ENCODE measurements at regions not wholly inside any gene's neighbourhood (a gene's known extent, or its start where the extent isn't known, plus 50 kb on each side); places are given as distances from the start of the nearest gene placed in this dataset.

DNA sequence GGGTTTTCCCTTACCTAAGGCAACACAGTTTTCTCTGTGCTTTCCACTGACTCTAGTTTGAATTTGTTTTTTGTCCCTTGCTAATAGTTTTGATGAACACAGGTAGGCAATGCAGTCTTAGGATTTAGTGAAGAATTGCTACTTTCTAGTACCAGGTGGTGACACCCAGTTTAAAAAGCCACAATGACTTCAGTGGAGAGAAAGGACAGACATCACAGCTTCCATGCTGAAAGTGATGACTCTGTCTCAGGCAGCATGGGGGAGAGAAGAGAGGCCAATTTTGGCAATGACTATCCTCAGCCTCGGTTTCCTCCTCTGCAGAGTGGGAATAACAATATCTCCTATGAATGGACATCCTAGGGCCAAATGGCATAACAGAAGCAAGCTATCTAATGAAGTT is 118.8 kb downstream of the AXIN2 start:
- no peak for DNase-seq

DNA sequence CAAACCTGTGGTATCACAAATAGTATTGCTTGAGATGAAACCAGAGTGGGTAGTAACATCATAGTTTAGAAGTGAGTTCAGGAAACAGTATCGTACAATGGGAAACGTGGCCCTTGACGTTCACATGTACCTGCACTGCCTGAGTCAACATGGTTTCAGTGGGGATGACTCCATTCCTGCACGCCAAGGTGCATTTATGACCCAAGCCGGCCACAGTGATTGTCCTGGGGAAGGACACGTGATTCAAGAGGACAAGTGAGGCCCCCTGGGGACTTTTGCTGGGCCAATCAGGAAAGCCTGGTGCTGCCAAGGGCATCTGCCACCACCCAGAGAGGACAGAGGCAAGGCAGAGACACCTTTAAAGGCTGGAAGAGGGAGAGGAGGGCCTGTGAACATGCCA is 119.2 kb downstream of the AXIN2 start:
- DNase-seq, result no peak

DNA sequence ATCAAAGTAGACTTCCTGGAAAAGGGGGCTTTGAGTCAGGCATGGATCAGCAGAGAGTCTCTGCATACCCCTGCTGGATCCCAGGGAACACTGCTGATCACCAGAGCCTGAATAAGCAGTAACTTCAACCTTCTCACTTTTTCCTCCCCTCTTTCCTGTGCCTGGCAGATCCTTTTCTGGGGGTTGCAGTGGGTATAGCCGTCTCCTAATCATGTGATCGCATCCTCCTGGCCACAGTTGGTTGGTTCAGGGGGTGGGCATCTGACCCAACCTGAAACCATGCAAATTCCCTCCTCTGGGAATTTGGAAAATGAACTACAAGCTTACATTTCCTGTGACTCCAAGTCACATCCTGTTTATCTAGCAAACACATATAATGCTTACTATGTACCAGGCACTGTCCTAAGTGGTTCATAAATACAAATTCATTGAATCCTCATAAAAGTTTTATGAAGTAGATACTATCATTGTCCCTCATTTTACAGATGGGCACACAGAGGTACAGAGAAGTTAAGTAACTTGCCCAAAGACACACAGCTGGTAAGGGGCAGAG is 120.3 kb downstream of the AXIN2 start:
- DNase-seq, result no peak

DNA sequence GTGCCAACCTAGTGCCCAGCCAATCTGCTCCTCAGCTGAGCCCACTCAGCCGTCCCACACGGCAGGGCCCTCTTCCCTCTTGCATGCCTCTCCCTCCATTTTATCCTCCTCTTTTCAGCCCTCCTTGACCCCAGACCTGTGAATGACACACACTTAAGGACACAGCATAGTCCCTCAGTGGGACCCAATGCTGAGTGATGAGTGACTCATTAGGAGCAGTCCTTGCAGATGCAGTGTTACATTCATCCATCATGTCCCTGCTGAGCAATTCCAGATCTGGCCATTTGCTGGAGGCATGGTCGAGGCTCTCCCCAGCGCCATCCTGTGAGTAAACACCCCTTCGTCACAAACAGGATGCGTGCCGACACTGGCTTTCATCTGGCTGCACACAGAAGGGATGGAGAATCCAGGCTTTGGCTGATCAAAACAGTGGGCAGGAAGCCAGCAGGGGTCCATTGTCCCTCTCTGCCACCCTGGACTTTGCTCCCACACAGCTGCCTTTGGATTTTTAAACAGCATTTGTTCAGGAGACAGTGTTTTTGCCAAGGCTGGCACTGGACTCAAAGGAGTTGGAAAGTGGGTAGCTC is 122.6 kb downstream of the AXIN2 start:
- DNase-seq, result no peak

DNA sequence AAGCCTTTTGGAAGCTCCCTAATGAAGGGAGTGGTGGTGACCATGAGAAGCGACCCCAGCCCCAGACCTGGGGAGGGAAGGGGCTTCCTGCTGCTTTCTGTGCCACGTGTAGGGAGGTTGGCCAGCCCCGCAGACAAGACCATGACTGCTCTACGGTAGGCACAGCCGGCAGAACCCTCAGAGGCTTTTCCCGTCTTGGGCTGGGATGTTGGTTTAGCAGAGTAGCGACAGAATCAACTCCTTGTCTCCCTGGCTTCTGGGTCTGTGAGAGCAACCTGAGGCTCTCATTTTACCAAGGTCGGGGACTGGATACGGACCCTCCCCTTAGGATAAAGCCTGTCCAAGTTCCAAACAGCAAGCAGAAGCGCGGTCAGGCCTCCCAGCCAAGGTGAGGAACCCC is 123.3 kb downstream of the AXIN2 start:
- DNase-seq, result no peak

DNA sequence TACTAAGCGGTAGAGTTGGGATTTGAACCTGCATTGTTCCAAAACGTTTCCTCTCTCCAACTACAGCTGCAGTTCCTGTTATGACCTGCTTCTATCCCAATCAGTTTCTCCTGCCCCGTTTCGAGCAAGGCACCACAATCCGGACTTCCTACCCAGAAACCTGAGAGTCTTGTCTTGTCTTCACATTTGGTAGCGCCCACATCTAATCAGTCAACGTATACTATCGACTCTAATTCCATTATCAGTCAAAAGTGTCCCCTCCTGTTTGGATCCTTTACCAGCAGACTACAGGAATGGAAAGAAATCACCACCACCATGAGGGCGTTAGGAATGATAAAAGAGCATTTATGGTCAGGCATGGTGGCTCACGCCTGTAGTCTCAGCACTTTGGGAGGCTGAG is 124.6 kb downstream of the AXIN2 start:
- DNase-seq, result no peak

DNA sequence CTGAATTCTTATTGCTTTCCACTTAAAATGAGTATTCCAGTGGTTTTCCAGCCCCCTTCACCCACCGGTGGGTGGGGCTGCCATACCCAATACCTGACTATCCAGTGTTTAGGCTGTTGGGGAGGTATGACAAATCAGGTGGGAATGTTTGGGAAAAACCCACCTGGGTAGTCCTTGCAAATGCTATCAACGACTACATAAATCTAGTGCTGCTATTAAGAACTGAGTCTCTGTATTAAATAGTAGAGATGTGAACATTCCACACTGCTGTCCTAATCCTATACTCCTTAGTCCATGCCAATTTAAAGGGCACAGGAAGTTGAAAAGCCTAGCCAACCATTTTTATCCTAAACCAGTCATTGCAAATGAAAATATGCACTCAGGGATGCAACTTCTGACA is 126.6 kb downstream of the AXIN2 start:
- no peak for DNase-seq

DNA sequence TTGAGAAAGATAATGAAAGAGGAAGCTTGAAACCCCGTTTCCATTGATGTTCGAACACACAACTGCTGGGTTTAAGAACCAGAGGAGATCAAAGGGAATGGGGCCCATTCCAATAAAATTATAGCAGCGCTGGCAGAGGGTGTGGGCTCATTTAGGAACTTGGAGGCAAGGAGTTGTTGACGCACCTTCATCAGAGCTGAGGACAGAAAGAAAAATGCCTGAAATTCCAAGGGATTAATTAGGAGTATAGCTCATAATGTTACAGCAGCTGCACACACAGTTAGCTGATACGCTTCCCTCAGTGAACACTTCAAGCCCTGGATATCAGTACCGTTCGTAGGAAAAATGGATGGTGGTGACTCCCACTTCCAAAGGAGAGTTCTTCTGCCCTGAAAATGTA is 127.2 kb downstream of the AXIN2 start:
- no peak for DNase-seq

DNA sequence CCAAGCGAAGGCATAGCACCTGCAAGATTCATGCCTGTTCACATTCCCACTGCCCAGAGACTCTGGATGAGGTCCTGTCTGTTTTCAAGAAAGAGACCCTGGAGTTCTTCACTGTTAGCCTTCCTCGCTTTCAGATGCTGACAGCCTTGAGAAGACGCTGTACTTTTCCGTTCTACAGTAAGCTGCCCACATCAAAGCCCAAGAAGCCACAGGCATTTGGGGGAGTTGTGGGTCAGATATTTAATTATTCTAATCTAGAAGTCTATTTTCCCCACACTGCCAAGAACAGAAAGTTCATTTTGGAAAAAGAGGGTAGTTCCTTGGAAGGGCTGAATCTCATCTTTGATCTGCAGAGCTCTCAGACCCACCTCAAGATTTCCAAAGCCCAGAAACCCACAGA is 127.9 kb downstream of the AXIN2 start:
- DNase-seq, result no peak

DNA sequence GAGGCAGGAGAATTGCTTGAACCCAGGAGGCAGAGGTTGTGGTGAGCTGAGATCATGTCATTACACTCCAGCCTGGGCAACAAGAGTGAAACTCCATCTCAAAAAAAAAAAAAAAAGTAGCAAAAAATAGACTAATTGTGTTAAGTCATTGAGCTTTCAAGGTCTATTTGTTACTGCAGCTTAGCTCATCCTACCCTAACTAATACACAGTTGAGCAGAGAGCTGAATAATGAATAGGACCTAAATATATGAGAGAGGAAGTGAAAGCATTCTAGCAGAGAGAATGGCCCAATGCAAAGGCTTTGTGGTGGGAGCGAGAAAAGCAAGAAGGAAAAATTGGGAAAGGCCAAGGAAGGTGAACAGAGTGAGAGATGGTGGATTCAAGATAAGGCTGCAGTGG is 128.3 kb downstream of the AXIN2 start:
- DNase-seq, result no peak

DNA sequence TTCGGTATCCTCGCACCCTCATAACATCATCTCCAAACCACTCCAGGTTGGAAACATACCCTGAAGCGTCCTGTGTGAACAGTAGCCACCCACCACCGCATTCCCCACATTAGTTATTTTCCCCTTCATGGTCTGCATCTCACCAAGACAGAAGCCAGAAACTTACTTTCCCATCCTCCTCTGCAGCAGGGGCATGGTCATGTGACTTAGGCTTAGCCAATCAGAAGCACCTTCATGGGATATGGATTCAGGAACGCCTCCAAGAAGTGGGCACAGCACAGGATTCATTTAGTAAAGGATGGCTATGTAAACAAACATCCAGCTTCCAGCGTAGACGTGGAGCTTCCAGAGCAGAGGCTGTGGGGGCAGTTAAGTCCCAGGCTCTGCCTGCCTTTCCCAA is 130.3 kb downstream of the AXIN2 start:
- no peak for DNase-seq

DNA sequence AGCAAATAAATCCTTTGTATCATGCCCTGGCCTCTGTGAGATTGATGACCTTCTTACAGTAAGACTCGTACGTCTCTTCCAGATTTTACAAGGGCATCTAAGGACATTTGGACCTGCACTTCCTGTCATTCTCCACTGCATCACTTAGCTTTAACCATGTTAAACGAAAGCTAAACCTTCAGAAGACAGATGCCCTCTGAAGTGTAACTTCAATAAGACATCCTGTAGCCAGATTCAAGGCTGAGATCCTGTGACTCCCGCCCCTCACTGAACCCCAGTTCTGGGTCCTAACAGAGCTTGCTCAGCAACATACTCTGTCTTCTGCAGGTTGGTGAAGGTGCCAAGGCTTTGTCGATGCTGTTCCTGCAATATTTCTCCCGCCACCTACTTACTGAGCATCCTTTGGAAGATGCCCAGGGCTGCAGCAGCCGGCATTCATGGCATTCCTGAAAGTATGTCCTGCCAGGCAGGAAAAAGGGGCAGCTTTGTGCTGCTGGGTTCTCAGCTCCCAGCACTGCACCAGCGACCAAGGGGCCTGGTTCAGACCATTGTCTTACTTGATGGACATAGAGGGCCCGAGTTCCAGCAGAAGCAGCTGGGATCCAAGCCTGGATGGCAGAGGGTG is 131.1 kb downstream of the AXIN2 start:
- DNase-seq, result no peak

DNA sequence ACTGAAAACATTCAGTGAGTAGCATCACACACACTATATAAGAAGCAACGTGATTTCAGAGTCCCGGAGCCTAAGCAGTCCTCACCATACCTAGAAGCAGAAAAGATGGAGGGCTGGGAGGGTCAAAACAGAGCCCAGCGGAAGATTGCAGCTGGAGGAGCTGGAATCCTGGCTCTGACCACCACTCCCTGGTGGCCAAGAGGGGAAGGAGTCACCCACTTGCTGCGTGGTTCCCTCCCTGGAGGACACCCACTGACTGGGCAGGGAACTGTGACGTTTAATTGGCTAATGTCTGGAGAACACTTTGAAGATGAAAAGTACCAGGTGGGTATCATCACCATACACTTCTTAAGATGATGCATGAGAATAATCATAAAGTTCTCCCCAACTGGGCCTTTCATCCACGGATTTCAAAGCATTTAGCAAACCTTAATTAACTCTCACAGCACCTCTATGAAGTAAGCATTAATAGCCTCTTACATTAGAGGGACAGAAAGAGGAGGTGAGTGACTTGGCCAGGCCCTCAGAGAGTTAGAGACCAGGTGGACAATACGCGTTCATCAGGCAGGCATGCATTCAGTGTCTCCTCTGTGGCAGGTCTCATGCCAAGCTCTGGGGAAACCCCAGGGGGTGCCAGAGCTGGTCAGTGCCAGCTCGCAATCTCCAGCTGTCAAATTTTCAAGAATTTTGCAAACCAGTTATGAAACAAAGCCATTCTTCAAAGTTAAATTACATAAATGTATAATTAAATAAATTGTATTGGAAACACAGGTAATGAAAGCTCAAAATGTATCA is 137.9 kb downstream of the AXIN2 start:
- no peak for DNase-seq

DNA sequence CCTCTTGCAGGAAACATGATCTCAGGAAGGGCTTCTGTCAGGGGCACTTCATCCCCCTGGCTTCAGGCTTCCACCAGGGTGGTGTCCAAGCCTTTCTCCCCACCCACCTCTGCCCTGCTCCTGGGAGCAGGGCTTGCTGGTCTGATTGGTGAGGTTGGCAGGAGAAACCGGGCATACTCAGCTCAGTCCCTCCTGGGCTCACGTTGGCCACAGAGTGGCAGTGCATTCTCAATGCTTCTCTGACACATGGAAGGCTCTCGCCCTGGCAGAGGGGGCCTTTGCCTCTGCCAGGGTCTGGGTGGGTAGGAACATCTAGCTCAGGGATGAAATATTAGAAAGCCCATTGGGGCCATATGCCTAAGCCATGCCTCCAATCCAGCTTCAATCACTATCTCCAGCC is 142.8 kb downstream of the AXIN2 start:
- DNase-seq, result no peak

DNA sequence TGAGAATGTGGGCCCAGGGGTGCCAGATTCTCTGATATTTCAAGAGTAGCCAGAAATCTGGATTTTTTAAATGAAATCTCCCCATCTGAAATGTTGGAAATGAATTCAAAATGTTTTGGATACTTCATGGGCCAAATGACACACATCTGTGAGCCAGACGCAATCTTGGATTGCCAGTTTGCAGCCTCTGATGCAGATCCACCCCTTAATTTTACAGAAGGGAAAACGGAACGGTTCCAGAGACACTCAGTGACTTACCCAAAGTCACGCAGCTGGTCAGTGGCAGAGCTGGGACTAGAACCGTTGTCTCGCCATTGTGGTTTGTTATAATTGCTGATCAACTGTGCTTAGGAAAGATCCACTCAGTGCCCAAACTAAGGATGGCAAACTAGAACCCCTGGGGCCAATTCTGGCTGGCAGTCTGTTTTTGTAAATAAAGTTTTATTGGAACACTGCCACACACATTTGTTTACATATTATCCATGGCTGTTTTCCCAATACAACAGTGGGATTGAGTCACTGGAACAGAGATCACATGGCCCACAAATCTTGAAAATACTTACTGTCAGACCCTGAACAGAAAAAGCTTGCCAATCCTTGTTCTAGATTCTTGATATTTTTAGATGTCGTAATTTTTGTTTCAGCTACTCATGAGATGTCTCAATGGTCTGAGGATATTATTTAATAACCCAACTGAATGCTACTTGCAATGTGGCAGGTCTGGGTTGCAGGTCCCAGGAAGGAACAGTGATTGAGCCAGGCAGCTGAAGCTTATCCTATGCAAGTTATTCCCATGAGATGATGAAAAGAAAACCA is 143.8 kb downstream of the AXIN2 start:
- no peak for DNase-seq

DNA sequence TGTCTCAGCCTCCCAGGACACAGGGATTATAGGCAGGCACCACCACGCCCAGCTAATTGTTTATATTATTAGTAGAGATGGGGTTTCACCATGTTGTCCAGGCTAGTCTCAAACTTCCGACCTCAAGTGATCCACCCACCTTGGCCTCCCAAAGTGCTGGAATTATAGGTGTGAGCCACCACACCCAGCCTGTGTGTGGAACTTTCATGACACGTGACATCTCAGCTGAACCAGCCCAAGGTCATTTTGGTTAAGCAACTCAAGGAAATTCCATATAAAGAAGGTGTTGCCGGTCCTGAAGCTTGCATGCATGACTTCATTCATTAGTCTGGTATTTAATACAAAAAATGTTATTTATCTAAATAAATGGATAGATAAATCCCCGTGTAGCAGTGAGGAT is 145.5 kb downstream of the AXIN2 start:
- no peak for DNase-seq

DNA sequence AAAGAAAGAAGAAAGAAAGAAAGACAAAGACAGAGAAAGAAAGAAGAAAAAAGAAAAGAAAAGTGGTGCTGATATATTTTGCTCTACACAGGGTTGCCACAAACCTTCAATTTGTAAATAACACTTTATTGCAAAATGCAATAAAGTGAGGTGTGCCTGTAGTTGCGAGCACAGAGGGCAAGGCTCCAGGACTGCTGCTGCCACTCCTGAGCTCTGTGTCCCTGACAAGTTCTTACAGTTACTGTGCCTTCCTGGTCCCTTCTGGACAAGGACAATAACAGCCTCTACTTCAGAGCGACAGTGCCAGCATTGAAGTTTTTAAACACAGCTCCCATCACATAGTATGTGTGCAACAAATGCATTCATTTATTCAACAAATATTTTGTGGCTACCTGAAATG is 148.1 kb downstream of the AXIN2 start:
- no peak for DNase-seq

DNA sequence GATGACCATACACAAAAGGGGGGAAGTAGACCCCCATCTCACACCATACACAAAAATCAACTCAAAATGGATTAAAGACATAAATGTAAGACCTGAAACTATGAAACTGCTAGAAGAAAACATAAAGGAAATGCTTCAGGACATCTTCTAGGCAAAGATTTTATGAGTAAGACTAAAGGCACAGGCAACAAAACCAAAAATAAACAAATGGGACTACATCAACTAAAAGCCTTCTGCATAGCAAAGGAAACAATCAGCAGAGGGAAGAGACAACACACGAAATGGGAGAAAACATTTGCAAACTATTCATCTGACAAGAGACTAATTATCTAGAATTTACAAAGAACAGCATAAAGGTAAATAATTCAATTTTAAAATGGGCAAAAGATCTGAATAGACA is 152.1 kb downstream of the AXIN2 start:
- no peak for DNase-seq

DNA sequence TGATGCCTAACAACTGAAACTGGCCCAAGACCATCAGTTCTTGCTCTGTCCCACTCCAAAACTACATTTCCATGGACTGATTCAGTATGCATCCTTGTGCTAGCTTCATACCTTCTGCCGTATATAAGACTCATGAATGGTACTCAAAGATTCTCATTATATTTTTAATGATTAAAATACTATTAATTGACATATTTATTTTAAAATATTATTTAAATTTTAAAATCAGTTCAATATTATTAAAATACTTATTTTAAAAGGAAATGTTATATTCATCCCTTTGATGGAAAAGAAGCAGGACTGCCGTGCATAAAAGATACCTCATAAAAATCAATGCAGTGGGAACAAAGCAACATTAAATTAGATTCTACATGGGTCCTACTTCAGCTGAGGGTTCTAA is 153.4 kb downstream of the AXIN2 start:
- no peak for DNase-seq

DNA sequence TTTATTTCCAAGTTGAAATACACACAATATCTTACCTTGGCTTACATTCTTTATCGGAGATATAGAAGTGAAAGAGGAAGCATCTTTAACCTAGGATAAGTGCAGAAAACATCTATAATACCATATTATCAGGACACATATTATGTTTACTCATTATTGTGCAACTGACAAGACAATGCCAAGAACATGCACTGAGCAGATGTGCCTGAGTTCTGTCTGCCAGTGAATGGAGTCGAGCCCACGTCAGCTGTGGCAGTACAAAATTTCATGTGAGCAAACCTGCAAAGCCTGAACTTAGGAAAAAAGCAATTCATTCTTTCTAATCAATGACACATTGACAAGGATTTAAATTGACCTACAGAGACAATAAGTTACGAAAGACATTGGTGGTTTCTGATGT is 154.4 kb downstream of the AXIN2 start:
- no peak for DNase-seq

DNA sequence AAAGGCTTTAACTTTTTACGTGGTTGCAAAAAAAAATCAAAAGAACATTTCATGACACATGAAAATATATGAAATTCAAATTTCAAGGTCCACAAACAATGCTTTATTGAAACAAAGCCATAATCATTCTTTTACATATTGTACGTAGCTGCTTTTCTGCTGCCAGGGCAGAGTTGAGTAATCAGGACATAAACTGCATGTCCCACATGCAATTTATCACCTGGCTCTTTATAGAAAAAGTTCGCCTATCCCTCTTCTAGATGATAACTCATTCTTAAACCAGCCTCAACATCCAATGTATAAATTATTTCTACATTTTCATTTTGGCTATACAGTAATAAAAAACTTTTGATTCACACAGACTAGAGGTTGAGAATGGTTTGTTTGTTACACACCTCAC is 154.9 kb downstream of the AXIN2 start:
- DNase-seq, result no peak

DNA sequence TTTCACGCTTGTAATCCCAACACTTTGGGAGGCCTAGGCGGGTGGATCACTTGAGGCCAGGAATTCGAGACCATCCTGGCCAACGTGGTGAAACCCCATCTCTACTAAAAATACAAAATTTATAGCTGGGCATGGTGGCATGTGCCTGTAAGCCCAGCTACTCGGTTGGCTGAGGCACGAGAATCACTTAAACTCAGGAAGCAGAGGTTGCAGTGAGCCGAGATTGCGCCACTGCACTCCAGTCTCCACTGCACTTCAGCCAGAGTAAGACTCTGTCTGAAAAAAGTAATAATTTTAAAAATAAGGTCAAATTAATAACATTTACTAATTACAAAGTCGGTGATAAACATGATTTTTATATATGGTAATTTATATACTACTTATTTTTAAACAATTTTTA is 155.9 kb downstream of the AXIN2 start:
- DNase-seq, result no peak

DNA sequence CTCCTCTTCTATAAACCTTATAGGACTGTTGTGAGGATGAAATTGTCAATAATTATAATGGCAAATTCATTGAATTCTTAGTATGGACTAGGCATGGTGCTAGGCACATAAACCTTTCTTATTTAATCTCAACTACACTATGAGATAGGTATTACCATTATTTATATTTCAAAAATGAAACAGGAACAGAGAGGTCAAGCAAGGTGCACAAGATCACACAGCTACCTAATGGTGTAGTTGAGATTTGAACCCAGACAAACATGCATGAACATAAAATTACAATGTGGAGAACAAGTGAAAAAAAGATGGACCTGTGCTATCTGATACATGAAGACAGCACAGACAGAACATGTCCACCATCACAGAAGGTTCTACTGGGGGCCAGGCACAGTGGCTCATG is 156.7 kb downstream of the AXIN2 start:
- DNase-seq, result no peak

Data from SHP77 (cell line).